Activated CD4-positive, alpha-beta T cell treated with anti-CD3 and anti-CD28 coated beads for 24 hours (primary cell): ENCODE measurements at regions not wholly inside any gene's neighbourhood (a gene's known extent, or its start where the extent isn't known, plus 50 kb on each side); places are given as distances from the start of the nearest gene placed in this dataset.

ENCODE experiments used
- DNase-seq, 2 donors: peaks; one replicate each; pipeline ENCODE4 v3.0.0-alpha.2; 2020; ENCODE audit warnings: low read depth in 2 of 2

DNA sequence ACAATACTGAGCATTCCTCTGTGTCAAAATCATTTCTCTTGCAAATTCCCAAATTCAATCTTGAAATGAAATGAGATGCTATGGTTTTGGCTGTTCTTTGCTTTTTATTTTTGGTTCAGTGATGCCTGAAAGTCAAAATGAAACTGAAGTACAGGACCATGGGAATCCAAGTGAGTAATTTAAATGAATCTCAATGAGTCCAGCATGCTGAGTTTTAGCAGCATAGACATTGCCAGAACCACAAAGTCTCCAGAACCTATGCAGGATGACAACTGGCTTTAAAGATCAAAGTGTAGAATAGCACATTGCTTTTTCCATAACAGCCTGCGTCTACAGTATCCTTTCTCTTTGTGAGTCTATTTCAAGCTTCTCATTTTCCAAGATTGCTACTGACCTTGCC, 1050.7 kb upstream of the PIK3C3 start:
- DNase-seq = no peak

DNA sequence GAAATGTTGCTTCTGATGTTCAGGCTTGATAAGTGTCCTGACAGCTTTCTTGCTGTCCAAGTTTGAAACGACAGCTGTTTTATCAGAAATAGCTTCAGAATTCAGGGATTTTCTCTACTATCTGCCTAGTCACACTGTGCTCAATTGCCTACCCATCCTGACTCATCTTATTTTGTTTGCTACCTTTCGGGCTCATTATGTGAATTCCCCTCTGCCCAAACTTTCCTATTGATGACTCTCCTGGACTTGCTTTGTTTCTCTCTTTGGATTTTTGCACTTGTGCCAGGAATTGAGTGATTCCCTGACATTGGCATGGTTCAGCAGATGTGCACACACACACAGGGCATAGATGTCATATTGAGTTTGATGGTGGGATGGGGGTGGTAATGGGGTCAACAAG, 1052.6 kb upstream of the PIK3C3 start:
- DNase-seq = no peak

DNA sequence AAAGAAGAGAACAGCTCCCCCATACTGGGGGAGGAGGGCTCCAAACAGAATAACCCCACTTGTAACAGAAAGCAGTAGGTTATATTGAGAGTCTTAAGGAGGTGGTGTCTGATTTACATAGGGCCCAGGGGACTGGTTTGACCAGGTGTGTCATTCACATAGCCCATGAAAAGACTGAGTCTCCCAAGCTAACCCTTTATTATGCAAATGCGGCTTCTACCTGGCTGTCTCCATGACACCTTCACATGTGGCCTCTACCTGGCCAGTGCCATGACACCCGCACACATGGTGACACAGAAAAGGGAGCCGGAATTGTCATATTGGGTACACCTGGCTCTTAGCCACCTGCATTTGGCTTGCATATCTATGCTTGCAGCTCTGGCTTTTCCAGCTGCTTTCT, 1057.2 kb upstream of the PIK3C3 start:
- DNase-seq = no peak

GRCh38 chr18:40883271-40883670, 1071.8 kb upstream of the PIK3C3 start:
- DNase-seq = no peak

- DNase-seq = no peak
These were observed 1072.6 kb upstream of the PIK3C3 start for GRCh38 chr18:40882468-40882867.

GRCh38 chr18:40878371-40878770, 1076.7 kb upstream of the PIK3C3 start:
- DNase-seq = no peak

GRCh38 chr18:40877096-40877495, 1077.9 kb upstream of the PIK3C3 start:
- no peak for DNase-seq

DNA sequence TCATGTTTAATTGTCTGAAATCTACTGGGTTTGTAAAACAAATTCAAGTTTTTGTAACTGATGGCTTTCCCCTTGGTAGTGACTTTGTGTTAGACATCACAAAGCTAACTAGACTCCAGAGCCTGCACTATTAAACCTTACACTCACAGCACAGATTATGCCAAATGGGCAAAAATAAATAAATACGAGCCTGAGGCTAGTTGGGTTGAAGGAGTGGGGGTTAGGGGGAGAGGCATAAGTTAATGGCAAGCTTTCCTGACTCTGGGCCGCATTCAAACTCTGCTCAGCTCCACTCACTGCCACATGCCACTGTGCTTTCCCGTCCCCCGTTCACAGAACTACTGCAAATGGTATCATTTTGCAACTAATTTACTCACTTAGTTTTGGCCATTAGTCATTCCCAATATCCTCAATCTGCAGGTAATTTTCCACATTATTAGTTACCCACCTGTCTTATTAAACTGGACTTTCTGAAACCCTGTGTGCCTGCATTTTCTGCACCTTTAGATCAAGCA, 1079.9 kb upstream of the PIK3C3 start:
- no peak for DNase-seq

DNA sequence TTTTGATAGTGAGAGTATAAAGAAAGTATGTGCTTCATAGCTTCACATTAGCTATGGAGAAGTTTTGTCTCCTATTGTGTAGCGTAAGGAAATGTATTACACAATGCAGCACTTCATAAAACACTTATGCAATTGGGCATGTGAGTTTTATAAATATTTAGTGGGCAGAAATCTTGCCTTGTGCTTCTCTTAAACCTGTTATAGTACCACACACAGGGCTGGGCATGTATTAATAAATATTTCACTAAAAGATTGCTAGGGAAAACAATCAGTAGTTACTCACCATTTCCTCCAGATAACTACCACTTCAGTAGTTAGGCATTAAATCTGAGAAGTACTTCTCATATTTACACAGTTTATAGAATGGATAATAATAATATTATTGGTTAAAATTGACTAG, 1080.8 kb upstream of the PIK3C3 start:
- no peak for DNase-seq

DNA sequence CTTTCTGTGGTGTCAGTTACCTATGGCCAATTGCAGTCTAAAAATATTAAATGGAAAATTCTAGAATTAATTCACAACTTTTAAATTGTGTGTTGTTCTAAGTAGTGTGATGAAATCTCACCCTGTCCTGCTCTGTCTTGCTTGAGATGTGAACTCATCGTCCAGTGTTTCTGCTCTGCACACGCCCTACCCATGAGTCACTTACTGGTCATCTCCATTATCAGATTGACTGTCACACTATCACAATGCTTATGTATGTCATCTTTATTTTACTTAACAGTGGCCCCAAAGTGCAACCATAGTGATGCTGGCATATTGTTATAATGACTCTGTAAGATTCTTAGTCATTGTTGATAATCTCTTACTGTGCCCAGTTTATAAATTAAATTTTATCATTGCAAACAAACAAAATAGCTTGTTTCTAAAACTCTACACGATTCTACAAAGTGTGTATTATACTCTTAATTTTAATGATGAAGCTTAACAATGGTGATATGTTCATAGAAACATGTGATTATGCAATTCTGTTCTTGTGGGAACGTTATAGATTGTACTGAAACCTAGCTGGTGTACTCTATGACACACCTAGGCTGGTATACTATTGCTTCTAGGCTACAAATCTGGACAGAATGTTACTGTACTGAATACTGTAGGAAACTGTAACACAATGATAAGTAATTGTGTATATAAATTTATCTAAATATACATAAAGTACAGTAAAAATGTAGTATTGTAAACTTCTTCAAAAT, 1086.8 kb upstream of the PIK3C3 start:
- DNase-seq = no peak

DNA sequence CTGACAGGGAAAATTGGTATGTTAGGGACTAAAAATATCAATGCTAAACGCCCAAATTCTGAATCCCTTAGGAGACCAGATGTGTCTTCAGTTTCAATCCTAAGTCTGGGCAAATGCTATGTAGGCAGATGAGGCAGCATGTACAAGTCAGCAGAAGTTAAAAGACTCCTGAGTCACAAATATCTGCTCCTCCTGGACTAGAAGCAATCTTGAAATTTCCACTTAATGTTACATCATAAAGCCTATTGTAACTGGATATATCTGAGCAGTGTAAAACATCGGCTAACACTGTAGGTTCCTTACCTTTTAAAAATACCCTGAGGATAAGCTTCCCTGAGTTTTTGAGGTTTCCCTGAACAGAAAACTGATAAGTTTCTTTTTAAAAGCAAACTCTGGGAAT, 1087.6 kb upstream of the PIK3C3 start:
- DNase-seq = no peak

GRCh38 chr18:40866968-40867367, 1088.1 kb upstream of the PIK3C3 start:
- no peak for DNase-seq

GRCh38 chr18:40866013-40866645, 1088.9 kb upstream of the PIK3C3 start:
- DNase-seq = no peak

DNA sequence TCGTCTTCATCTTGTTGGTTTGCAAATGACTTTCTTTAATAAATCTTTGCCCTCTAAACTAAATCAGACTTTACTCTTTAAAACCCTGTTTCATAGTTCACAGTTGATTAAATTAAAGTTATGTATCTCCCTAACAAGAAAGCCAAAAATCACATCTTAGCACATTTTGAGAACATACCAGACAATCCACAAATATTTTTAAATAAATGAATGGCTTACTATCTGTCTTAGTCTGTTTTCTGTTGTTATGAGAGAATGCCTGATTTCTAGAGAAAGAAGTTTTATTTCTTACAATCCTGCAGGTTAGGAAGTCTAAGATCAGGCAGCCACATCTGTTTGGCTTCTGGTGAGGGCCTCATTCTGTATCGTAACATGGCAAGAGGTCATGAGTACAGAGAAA, 1090.2 kb upstream of the PIK3C3 start:
- no peak for DNase-seq

GRCh38 chr18:40863801-40864200, 1091.2 kb upstream of the PIK3C3 start:
- DNase-seq = no peak

DNA sequence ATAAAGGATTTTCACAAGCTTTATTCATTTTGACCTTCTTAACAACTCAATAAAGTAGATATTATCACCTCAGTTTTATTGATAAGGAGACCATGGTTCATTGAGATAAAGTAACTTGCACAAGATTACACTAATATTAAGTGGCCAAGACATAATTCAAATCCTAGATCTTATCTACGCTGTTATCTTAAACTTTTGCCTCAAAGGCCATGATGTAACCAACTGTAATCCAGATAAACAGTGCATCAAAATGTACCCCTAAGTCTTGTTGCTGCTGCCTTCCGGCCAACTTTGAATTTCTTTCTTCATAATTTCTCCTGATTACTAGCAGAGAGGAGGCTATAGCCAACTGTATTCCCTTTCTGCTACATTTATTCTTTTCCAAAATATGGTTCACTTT, 1094.8 kb upstream of the PIK3C3 start:
- DNase-seq = no peak

GRCh38 chr18:40855661-40856060, 1099.4 kb upstream of the PIK3C3 start:
- DNase-seq = no peak

DNA sequence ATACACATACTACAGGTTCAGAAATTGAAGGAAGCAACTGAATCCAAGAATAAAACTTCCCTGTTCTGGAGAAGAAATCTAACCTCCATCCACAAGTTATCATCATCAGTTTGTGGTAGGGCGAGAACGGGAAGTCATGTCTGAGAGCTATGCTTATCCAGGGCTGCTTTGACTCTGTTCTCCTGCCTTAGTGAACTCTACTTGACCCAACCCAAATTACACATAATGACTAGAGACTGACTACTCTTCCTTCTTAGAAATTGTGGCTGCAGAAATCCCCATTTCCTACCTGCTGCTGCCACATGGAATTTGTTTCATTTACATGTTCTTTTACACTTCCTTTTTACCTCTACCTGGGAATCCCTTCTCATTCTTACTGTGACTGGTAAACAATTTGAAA, 1102.6 kb upstream of the PIK3C3 start:
- DNase-seq = no peak

- DNase-seq = no peak
These were observed 1104.0 kb upstream of the PIK3C3 start for GRCh38 chr18:40851014-40851429.

DNA sequence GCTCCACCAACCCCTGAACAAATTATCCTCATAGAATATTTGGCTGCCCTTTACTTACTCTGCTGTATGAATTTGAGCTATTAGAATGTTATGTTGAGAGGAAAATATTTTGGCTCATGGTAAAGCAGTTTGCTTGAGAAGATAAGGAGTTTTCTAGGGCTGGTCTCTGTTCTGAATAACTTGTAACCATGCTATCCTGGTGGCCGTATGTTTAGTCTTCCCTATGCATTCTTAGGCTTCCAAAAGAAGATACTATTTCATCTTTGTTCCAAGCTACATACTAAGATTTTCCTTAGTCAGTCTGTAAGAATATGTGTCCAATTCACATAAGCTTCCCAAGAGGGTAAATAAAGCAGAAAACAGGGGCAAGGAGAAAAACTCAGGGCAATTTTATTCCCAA, 1105.1 kb upstream of the PIK3C3 start:
- DNase-seq = no peak

DNA sequence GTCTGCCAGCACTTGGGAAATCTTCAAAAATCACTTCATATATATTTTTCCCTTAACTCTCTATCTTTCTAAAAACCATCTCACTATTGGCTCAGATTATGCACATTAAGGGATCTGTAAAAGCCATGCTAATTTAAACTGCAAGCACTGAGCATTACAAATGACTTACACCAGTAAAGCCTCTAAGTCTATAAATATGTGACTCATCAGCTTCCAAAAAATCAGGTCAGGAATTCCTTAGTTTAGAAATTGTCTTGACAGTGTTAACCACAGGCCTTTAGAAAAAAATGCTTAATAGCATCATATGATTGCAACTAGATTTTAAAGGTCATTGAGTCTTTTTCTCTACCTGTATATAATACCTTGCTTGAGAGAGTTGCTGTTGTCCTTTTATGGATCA, 1113.6 kb upstream of the PIK3C3 start:
- DNase-seq = no peak

DNA sequence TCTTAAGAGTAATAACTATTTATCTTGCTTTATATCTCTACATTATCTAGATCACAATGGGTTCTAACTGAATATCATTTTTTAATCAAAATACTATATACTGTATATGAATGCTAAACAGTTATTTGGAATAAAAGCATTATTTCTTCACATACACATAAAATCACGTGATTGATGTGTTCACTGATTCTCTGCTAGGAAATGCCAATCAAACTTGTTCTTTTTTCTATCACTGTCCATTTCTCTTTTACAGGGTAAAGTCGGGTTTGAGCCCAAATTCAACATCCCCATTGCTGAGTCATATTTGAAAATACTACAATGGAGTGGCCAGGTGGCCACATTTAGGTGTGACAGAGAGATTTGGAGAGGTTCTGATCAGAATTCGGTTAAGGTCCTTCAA, 1114.0 kb upstream of the PIK3C3 start:
- no peak for DNase-seq

GRCh38 chr18:40832362-40832761, 1122.7 kb upstream of the PIK3C3 start:
- no peak for DNase-seq

DNA sequence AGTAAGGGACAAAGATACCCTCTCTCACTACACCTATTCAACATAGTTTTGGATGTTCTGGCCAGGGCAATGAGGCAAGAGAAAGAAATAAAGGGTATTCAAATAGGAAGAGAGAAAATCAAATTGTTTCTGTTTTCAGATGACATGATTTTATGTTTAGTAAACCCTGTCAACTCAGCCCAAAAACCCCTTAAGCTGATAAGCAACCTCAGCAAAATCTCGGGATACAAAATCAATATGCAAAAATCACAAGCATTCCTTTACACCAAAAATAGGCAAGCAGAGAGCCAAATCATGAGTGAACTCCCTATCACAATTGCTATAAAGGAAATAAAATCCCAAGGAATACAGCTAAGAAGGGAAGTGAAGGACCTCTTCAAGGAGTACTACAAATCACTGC, 1130.7 kb upstream of the PIK3C3 start:
- no peak for DNase-seq
